ACC112 (cell line): ENCODE measurements at regions not wholly inside any gene's neighbourhood (a gene's known extent, or its start where the extent isn't known, plus 50 kb on each side); places are given as distances from the start of the nearest gene placed in this dataset.

Experiments used
- H2AFZ ChIP-seq: fragments of 200-600 bp; sonication (generic); one replicate; pipeline ENCODE4 v1.6.0; 2017; ENCODE audit warnings: antibody characterized with exemption, low read length; ENCODE audit not compliant: unreplicated experiment
- H3K27ac ChIP-seq: fragments of 200-600 bp; sonication (generic); 2 replicates; pipeline ENCODE4 v1.5.1; 2014; ENCODE audit warnings: low read depth, mild to moderate bottlenecking, antibody characterized with exemption, low read length, moderate library complexity
- H3K27me3 ChIP-seq: fragments of 200-600 bp; sonication (generic); 2 replicates; pipeline ENCODE4 v1.6.1; 2014; ENCODE audit warnings: mild to moderate bottlenecking, antibody characterized with exemption, low read length, moderate library complexity, mixed read lengths; ENCODE audit not compliant: insufficient read depth
- H3K36me3 ChIP-seq: fragments of 200-600 bp; sonication (generic); 2 replicates; pipeline ENCODE4 v1.6.1; 2016; ENCODE audit warnings: mild to moderate bottlenecking, antibody characterized with exemption, low read length, moderate library complexity, mixed read lengths; ENCODE audit not compliant: insufficient read depth
- H3K4me1 ChIP-seq: fragments of 200-600 bp; sonication (generic); one replicate; pipeline ENCODE4 v1.6.1; 2016; ENCODE audit warnings: low read length, mixed read lengths; ENCODE audit not compliant: insufficient read depth, unreplicated experiment, control insufficient read depth
- H3K4me3 ChIP-seq: fragments of 200-600 bp; sonication (generic); 2 replicates; pipeline ENCODE4 v1.5.1; 2014; ENCODE audit warnings: mild to moderate bottlenecking, low read depth, low read length
- H3K79me2 ChIP-seq: fragments of 200-600 bp; sonication (generic); one replicate; pipeline ENCODE4 v1.6.0; 2016; ENCODE audit warnings: low read length; ENCODE audit not compliant: control insufficient read depth, unreplicated experiment, insufficient read depth

DNA sequence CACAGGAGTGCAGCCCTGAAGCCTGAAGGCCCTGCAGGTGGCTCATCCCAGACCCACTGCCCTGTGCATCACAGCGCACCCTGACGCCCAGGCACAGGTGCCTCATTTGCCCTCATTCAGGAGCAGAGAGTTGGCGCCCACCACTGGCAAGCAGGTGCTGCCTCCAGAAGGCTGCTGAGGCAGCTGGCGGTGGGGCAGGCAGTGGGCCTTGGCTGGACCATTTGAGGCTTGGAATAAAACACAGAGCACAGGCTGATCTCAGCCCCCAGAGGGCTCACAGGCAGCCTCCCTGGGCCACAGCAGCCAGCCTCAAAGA is 1151.9 kb downstream of the BRD1 start:
- Histone ChIP-seq H3K27ac (no peak overlapping the region), H3K79me2 (no peaks in the 10 kb centered on the region), H3K27me3 (no peaks in the 10 kb centered on the region), H3K36me3 (no peaks in the 10 kb centered on the region), H3K4me3 (no peak overlapping the region), H3K4me1 (no peaks in the 10 kb centered on the region), H2AFZ (no peak overlapping the region)

DNA sequence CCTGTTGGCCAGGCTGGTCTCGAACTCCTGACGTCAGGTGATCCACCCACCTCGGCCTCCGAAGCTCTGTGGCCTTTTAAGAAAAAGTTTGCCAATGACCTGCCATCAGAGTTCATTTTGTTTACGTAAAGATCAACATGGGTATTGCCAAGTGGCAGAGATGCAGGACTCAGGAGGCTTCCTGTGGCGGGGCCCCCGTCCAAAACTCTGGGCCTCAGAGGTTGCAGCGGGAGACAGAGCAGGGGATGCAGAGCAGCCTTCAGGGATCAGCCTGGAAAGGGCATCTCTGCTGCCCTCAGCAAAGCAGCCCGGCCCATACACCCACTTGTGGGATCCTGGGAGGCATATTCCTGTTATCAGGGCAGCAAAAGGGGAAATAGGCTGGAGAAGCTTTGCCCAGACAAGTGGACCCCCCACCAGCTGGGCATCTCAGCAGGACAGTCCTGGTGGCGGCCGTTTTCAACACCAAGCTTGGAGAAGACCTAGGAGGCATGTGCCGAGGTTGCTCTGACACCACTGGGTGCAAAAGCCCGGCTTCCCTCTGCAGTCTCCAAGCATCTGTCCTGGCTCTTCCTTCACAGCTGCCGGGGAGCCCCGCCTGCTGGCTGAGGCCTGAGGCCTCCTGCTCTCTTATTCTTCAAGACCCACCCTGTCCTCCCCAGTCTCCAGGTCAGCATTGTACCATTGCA is 1152.4 kb downstream of the BRD1 start:
- Histone ChIP-seq H3K27me3 (no peaks in the 10 kb centered on the region), H2AFZ (no peak overlapping the region), H3K27ac (no peak overlapping the region), H3K79me2 (no peaks in the 10 kb centered on the region), H3K4me3 (no peak overlapping the region), H3K36me3 (no peaks in the 10 kb centered on the region), H3K4me1 (no peaks in the 10 kb centered on the region)

DNA sequence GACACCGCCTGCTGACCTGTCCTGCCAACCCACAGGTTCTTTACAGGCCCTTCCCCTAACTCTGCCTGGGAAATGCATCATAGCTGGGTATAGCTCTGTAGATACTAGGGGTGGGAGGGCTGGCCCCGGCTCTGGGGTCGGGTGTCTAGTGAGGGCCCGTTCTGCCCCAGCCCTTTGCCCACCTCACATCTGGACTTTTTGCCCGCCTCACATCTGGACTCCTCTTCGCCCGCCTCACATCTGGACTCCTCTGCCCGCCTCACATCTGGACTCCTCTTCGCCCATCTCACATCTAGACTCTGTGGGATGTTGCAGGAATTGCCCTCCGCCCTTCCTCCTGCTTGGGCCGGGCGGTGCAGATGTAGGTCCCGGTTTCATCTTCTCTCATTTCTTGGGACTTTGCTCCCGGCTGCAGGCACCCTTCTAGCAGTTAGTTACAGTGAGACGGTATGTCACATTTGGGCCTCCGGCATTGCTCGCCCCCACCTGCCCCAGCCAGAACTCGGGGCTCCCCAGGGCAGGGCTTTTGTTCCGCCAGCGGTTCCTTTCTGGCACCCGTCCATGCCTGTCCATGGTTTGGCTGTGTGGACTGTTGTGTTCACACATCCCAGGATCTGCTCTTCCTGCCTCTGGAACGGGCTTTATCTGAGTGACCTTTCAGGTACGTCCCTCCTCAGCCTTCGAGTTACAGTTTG is 1153.7 kb downstream of the BRD1 start:
- Histone ChIP-seq H3K79me2 (no peaks in the 10 kb centered on the region), H3K4me1 (no peaks in the 10 kb centered on the region), H2AFZ (no peak overlapping the region), H3K36me3 (no peaks in the 10 kb centered on the region), H3K4me3 (no peak overlapping the region), H3K27me3 (no peaks in the 10 kb centered on the region), H3K27ac (no peak overlapping the region)

DNA sequence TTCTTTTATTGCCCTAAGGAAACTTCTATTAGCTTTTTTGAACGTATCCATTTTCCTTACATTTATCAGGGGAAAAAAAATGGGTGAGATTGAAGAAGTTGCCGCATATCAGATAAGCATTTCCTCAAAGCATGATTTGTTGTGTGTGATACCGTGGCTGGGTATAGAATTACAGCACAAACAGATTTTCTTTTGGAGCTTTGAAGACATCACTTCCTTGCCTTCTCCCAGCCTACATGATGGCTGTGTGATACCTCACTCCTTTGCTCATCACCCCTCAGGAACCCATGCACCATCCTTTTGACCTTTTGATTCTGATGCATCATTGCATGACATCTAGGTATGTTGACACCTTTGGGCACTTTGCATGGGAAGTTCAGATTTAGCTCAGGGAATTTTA is 1155.3 kb downstream of the BRD1 start:
- no peaks in the 10 kb centered on the region for H3K4me1 ChIP-seq
- no peaks in the 10 kb centered on the region for H3K27me3 ChIP-seq
- H3K27ac ChIP-seq: no peak overlapping the region
- H3K4me3 ChIP-seq: no peak overlapping the region
- H3K79me2 ChIP-seq: no peaks in the 10 kb centered on the region
- no peak overlapping the region for H2AFZ ChIP-seq
- no peaks in the 10 kb centered on the region for H3K36me3 ChIP-seq

DNA sequence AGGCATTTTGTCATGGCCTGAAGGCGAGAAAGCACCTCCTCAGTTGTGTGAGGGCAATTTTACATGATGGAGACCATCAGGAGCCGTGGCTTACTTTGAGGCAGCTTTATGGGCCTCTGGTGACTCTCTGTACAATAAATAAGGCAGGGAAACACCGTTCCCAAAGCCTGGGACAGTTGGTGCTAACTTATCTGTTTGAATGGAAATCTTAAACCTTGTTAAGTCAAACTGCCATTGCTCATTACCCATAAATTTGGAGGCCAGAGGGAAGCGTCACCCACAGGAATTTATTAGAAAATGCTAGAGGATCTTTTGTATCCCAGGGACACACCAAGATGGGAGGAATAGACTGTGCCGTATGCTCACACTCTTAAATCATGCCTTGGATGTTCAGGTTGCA is 1156.9 kb downstream of the BRD1 start:
- no peaks in the 10 kb centered on the region for H3K79me2 ChIP-seq
- no peak overlapping the region for H3K27ac ChIP-seq
- H3K27me3 ChIP-seq: no peaks in the 10 kb centered on the region
- no peak overlapping the region for H3K4me3 ChIP-seq
- H2AFZ ChIP-seq: no peak overlapping the region
- H3K4me1 ChIP-seq: no peaks in the 10 kb centered on the region
- H3K36me3 ChIP-seq: no peaks in the 10 kb centered on the region

DNA sequence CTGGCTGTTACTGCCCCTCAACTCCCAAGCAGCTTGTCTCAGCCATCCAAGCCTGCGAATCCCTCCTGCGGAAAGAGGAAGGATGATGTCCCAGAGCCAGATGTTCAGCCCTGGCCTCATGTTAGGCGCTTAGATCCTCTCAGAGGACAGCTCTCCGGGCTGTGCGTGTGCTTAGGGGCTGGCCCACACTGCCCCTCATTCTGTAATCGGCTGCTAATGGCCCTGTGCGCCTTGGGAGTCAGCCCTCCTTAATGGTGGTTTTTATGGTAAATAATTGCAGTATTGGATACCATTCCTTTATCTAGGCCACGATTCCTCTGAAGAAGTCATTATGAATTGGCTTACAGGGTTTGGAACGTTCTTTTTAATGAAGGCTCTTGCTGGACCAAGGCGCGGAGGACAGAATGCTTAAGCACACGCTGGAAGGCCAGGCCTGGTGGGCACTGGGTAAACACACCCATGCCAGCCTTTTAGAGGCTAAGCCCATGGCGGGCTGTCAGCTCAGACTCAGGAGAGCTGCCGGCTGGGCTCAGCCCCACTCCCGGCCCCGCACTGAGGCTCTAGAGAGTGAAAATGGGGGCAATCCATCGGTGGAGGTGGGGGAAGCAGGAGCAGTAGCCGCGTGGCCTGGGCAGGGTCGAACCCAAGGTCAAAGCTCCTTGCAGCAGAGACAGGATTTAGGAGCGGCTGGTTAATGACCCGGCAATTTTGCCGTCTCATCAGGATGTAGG is 1157.5 kb downstream of the BRD1 start:
- no peaks in the 10 kb centered on the region for H3K4me1 ChIP-seq
- no peaks in the 10 kb centered on the region for H3K27me3 ChIP-seq
- no peaks in the 10 kb centered on the region for H3K79me2 ChIP-seq
- no peaks in the 10 kb centered on the region for H3K36me3 ChIP-seq
- no peak overlapping the region for H3K27ac ChIP-seq
- no peak overlapping the region for H3K4me3 ChIP-seq
- no peak overlapping the region for H2AFZ ChIP-seq

DNA sequence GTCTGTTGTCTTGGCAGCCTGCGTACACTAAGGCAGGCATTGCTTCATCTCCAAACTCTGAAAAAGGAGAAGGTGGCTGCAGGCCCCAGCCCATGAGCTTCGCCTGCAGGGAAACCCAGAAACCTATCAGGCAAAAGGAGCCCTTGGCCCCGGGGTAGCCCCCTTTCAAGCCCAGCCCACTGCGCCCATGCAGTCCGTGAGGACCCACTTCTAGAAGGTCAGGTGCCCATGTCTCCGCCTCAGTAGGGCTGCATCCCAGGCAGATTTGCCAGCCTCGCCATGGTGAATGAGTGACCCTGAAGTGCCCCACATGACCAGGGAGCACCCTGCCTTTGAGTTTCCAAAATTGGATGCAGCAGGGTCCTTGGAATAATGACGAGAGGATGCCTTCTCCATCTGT is 1158.4 kb downstream of the BRD1 start:
- Histone ChIP-seq H3K36me3 (no peaks in the 10 kb centered on the region), H2AFZ (no peak overlapping the region), H3K4me3 (no peak overlapping the region), H3K27me3 (no peaks in the 10 kb centered on the region), H3K4me1 (no peaks in the 10 kb centered on the region), H3K27ac (no peak overlapping the region), H3K79me2 (no peaks in the 10 kb centered on the region)

DNA sequence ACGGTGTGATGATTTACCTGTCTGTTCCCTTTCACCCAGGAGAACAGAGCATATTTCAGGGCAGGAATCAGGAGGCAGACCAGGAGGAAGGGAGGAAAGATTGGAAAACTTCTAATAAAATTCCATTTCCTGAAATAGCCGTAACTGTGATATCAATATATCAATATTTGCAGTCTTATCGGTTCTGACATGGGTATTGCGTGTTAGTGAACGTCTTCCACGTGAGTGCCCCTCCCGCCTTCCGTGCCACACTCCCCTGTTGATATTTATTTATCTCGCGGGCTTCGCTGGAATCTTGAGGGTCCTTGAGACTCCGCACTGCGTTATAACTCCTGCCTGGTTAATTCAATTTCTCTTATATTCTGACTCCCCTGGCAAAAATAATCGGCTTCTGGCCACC is 1160.4 kb downstream of the BRD1 start:
- H3K79me2 ChIP-seq: no peaks in the 10 kb centered on the region
- no peak overlapping the region for H3K4me3 ChIP-seq
- no peak overlapping the region for H2AFZ ChIP-seq
- no peaks in the 10 kb centered on the region for H3K27me3 ChIP-seq
- no peak overlapping the region for H3K27ac ChIP-seq
- no peaks in the 10 kb centered on the region for H3K36me3 ChIP-seq
- no peaks in the 10 kb centered on the region for H3K4me1 ChIP-seq

DNA sequence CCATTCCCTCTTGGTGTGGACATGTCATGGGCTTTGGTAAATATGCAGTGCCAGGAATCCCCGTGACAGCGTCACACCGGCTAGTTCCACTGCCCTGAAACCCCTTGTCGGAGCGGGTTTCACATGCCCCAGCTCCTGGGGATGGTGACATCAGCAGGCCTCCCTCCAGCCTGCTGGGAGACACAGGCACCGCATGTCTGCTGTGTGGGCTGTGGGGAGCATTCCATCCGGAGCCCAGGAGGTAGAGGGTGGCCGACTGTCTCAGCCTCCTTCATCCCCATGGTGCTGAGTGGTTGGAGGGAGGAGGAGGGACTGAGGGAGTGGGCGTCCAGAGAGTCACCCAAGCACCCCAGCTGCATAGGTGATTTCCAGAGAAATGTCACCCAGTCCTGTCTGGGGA is 1161.1 kb downstream of the BRD1 start:
- Histone ChIP-seq H3K27me3 (no peaks in the 10 kb centered on the region), H3K79me2 (no peaks in the 10 kb centered on the region), H3K4me3 (no peak overlapping the region), H3K27ac (no peak overlapping the region), H3K4me1 (no peaks in the 10 kb centered on the region), H3K36me3 (no peaks in the 10 kb centered on the region), H2AFZ (no peak overlapping the region)

DNA sequence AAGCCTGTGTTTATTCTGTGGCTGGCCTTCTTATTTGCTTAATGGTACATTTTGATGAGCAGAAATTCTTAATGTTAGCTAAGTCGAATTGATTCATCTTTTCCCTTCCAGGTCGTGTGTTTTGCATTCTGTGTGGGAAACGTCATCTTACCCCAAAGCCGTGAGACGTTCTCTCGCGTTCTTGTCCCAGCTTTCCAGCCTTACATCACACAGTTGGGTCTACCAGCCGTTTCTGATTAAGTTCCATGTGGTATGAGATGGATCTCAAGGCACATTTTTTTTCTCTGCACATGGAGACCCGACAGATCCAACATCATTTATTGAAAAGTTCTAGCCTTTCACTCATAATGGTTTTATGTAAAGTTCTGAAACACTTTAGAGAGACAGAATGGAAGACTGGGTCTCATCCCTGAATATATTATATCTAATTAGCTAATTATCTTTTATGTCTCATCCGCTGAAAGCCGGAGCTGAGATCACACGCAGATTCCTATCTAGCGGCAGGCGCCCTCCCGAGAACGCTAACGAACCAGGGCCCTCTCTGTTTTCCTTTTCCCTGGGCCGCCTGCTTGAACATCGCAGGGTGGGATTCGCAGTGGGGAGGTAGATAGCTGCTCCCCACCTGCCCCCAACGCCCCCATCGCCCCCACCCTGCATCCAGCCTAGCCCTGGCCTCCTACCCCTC is 1162.2 kb downstream of the BRD1 start:
- no peaks in the 10 kb centered on the region for H3K79me2 ChIP-seq
- H3K4me3 ChIP-seq: no peak overlapping the region
- H3K27ac ChIP-seq: no peak overlapping the region
- H3K27me3 ChIP-seq: no peaks in the 10 kb centered on the region
- no peaks in the 10 kb centered on the region for H3K36me3 ChIP-seq
- H3K4me1 ChIP-seq: no peaks in the 10 kb centered on the region
- no peak overlapping the region for H2AFZ ChIP-seq
